Mesendoderm (in vitro differentiated cells): ENCODE measurements at regions not wholly inside any gene's neighbourhood (a gene's known extent, or its start where the extent isn't known, plus 50 kb on each side); places are given as distances from the start of the nearest gene placed in this dataset.

Experiments used
- DNase-seq: peaks from one replicate; pipeline ENCODE4 v3.0.0; 2013
- H2AK5ac ChIP-seq: 2 replicates; pipeline ENCODE4 v1.6.1; 2013; ENCODE audit warnings: low read length, inconsistent platforms
- H2BK120ac ChIP-seq: 2 replicates; pipeline ENCODE4 v1.6.1; 2013; ENCODE audit warnings: low read depth, mild to moderate bottlenecking, low read length, moderate library complexity, mixed read lengths
- H2BK15ac ChIP-seq: replicated peaks from 2 replicates; pipeline ENCODE4 v1.6.1; 2013; ENCODE audit warnings: low read depth, mild to moderate bottlenecking, moderate library complexity
- H2BK5ac ChIP-seq: 2 replicates; pipeline ENCODE4 v1.6.1; 2013; ENCODE audit warnings: low read length, inconsistent platforms
- H3K18ac ChIP-seq: 2 replicates; pipeline ENCODE4 v1.6.1; 2013; ENCODE audit warnings: mild to moderate bottlenecking, low read length, mixed read lengths
- H3K23ac ChIP-seq: one replicate; pipeline ENCODE4 v1.6.1; 2013; ENCODE audit warnings: low read length
- H3K27ac ChIP-seq: 2 replicates; pipeline ENCODE4 v1.5.1; 2013; ENCODE audit warnings: low read depth, mild to moderate bottlenecking, inconsistent platforms, low read length, moderate library complexity
- H3K27me3 ChIP-seq: 2 replicates; pipeline ENCODE4 v1.6.1; 2013; ENCODE audit warnings: low read length, control low read depth, mild to moderate bottlenecking, inconsistent platforms; ENCODE audit not compliant: insufficient read depth, poor library complexity
- H3K36me3 ChIP-seq: 2 replicates; pipeline ENCODE4 v1.6.1; 2013; ENCODE audit warnings: low read length, inconsistent platforms; ENCODE audit not compliant: control insufficient read depth, insufficient read depth
- H3K4ac ChIP-seq: one replicate; pipeline ENCODE4 v1.6.1; 2013; ENCODE audit warnings: low read depth, mild to moderate bottlenecking, low read length, moderate library complexity
- H3K4me1 ChIP-seq: 2 replicates; pipeline ENCODE4 v1.6.1; 2013; ENCODE audit warnings: low read depth, low read length, inconsistent platforms; ENCODE audit not compliant: control insufficient read depth
- H3K4me2 ChIP-seq: 2 replicates; pipeline ENCODE4 v1.6.1; 2013; ENCODE audit warnings: low read length
- H3K4me3 ChIP-seq: 2 replicates; pipeline ENCODE4 v1.5.1; 2013; ENCODE audit warnings: mild to moderate bottlenecking, low read length
- H3K56ac ChIP-seq: one replicate; pipeline ENCODE4 v1.6.1; 2013; ENCODE audit warnings: low read length
- H3K79me1 ChIP-seq: 2 replicates; pipeline ENCODE4 v1.6.1; 2013; ENCODE audit warnings: low read length, inconsistent platforms
- H3K79me2 ChIP-seq: 2 replicates; pipeline ENCODE4 v1.6.1; 2013; ENCODE audit warnings: mild to moderate bottlenecking, low read length; ENCODE audit not compliant: control insufficient read depth, insufficient read depth
- H3K9ac ChIP-seq: 2 replicates; pipeline ENCODE4 v1.6.1; 2013; ENCODE audit warnings: low read length, inconsistent platforms
- H4K5ac ChIP-seq: one replicate; pipeline ENCODE4 v1.6.1; 2013; ENCODE audit warnings: low read length
- H4K8ac ChIP-seq: one replicate; pipeline ENCODE4 v1.6.1; 2013; ENCODE audit warnings: low read depth, mild to moderate bottlenecking, control low read depth, low read length, moderate library complexity
- WGBS: extraction: QIAGEN DNeasy Blood & Tissue Kit; methylation state at CpG from one replicate; pipeline ENCODE4 v1.1.7; 2013; ENCODE audit warnings: low lambda C conversion rate, missing lambda C conversion rate; ENCODE audit not compliant: insufficient coverage; ENCODE audit errors: extremely low coverage; 5-methylcytosine and 5-hydroxymethylcytosine counted together

DNA sequence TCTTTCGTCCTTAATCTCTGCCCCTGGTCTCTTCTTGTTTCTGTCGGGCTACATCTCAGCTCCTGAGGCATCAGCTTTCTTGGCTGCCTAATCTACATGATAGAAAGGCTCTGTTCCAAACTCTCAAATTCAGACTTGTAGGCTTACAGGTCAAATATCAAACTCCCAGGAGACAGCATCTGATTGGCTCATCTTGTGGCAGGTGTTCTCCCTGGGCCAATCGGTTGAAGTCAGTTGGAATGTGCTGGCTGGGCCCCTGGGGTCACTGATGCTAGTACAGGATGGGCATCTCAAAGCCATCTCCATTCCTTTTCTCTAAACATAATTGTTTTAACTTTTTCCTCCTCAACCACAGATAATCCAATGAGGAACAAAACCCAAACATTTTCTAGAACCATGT is 198.7 kb downstream of the CNTN3 start:
- no peak overlapping the region for H3K18ac ChIP-seq
- H4K5ac ChIP-seq, result no peak overlapping the region
- H2BK5ac ChIP-seq, result no peak overlapping the region
- H3K4ac ChIP-seq, result no peak overlapping the region
- H3K79me2 ChIP-seq, result no peaks in the 10 kb centered on the region
- no peaks in the 10 kb centered on the region for H3K36me3 ChIP-seq
- no peak overlapping the region for H3K23ac ChIP-seq
- no peak overlapping the region for H2BK15ac ChIP-seq
- H3K27me3 ChIP-seq, result no peaks in the 10 kb centered on the region
- no peak overlapping the region for H3K9ac ChIP-seq
- whole genome bisulfite sequencing, result no CpG with 5 or more reads among the region's 3 CpGs
- no peak overlapping the region for H3K4me2 ChIP-seq
- no peak overlapping the region for H3K56ac ChIP-seq
- no peak overlapping the region for H2AK5ac ChIP-seq
- no peak overlapping the region for H3K4me3 ChIP-seq
- H3K79me1 ChIP-seq, result no peaks in the 10 kb centered on the region
- H2BK120ac ChIP-seq, result no peak overlapping the region
- H3K4me1 ChIP-seq, result no peaks in the 10 kb centered on the region
- no peak for DNase-seq
- H3K27ac ChIP-seq, result no peak overlapping the region
- no peak overlapping the region for H4K8ac ChIP-seq

GRCh38 chr3:74413547-74414241 is 200.8 kb downstream of the CNTN3 start:
- H2BK5ac ChIP-seq, result no peak overlapping the region
- no peak overlapping the region for H3K4me2 ChIP-seq
- no peaks in the 10 kb centered on the region for H3K79me2 ChIP-seq
- no peak overlapping the region for H2BK120ac ChIP-seq
- H2BK15ac ChIP-seq, result no peak overlapping the region
- H3K4me1 ChIP-seq, result no peaks in the 10 kb centered on the region
- H3K4ac ChIP-seq, result no peak overlapping the region
- no peaks in the 10 kb centered on the region for H3K36me3 ChIP-seq
- WGBS, result no CpG with 5 or more reads among the region's 3 CpGs
- H4K5ac ChIP-seq, result no peak overlapping the region
- H2AK5ac ChIP-seq, result no peak overlapping the region
- H3K27ac ChIP-seq, result no peak overlapping the region
- no peak for DNase-seq
- H3K18ac ChIP-seq, result no peak overlapping the region
- no peak overlapping the region for H3K4me3 ChIP-seq
- H4K8ac ChIP-seq, result no peak overlapping the region
- H3K23ac ChIP-seq, result no peak overlapping the region
- H3K79me1 ChIP-seq, result no peaks in the 10 kb centered on the region
- no peaks in the 10 kb centered on the region for H3K27me3 ChIP-seq
- no peak overlapping the region for H3K9ac ChIP-seq
- H3K56ac ChIP-seq, result no peak overlapping the region

GRCh38 chr3:74410276-74410941 is 204.1 kb downstream of the CNTN3 start:
- H3K79me1 ChIP-seq, result no peaks in the 10 kb centered on the region
- no peaks in the 10 kb centered on the region for H3K27me3 ChIP-seq
- WGBS, result no CpG with 5 or more reads among the region's 2 CpGs
- no peak overlapping the region for H2AK5ac ChIP-seq
- no peak for DNase-seq
- H2BK15ac ChIP-seq, result no peak overlapping the region
- no peak overlapping the region for H3K23ac ChIP-seq
- no peak overlapping the region for H3K27ac ChIP-seq
- no peaks in the 10 kb centered on the region for H3K36me3 ChIP-seq
- H2BK120ac ChIP-seq, result no peak overlapping the region
- H4K5ac ChIP-seq, result no peak overlapping the region
- H3K4me3 ChIP-seq, result no peak overlapping the region
- no peak overlapping the region for H2BK5ac ChIP-seq
- no peak overlapping the region for H3K9ac ChIP-seq
- H3K56ac ChIP-seq, result no peak overlapping the region
- H4K8ac ChIP-seq, result no peak overlapping the region
- no peaks in the 10 kb centered on the region for H3K79me2 ChIP-seq
- H3K18ac ChIP-seq, result no peak overlapping the region
- no peak overlapping the region for H3K4me2 ChIP-seq
- no peaks in the 10 kb centered on the region for H3K4me1 ChIP-seq
- H3K4ac ChIP-seq, result no peak overlapping the region

- no peaks in the 10 kb centered on the region for H3K79me1 ChIP-seq
- H2BK15ac ChIP-seq, result no peak overlapping the region
- DNase-seq, result no peak
- no peak overlapping the region for H2BK120ac ChIP-seq
- H3K4me1 ChIP-seq, result no peaks in the 10 kb centered on the region
- no peak overlapping the region for H2BK5ac ChIP-seq
- no peak overlapping the region for H3K23ac ChIP-seq
- H3K18ac ChIP-seq, result no peak overlapping the region
- no peak overlapping the region for H3K4ac ChIP-seq
- H4K5ac ChIP-seq, result no peak overlapping the region
- H3K27ac ChIP-seq, result no peak overlapping the region
- no peaks in the 10 kb centered on the region for H3K36me3 ChIP-seq
- H2AK5ac ChIP-seq, result no peak overlapping the region
- no peaks in the 10 kb centered on the region for H3K79me2 ChIP-seq
- H4K8ac ChIP-seq, result no peak overlapping the region
- H3K4me2 ChIP-seq, result no peak overlapping the region
- H3K27me3 ChIP-seq, result no peaks in the 10 kb centered on the region
- no peak overlapping the region for H3K9ac ChIP-seq
- no peak overlapping the region for H3K56ac ChIP-seq
- H3K4me3 ChIP-seq, result no peak overlapping the region
Measured at GRCh38 chr3:74409066-74409465, 205.4 kb downstream of the CNTN3 start.

DNA sequence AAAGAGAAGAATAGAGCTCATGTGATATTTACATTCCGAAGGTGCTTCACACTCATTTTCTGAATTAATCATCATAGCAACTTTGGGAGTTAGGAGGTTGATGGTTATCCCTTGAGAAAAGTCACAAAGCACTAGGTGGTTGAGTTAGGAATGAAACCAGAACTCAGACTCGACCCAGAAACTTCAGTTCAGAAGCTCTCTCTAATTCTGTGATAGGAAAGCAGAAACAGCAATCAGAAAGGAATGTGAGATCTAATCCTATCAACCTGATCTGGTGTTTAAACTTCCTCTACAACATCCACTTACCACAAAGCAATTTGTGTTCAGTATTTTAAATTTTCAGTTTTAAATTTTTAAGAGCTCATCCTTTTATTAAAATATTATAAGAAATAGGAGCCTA is 211.2 kb downstream of the CNTN3 start:
- no peak overlapping the region for H2AK5ac ChIP-seq
- no peak overlapping the region for H3K27ac ChIP-seq
- H3K4me3 ChIP-seq, result no peak overlapping the region
- no peak overlapping the region for H3K4me2 ChIP-seq
- no peaks in the 10 kb centered on the region for H3K79me1 ChIP-seq
- no peak overlapping the region for H3K18ac ChIP-seq
- H3K23ac ChIP-seq, result no peak overlapping the region
- H4K5ac ChIP-seq, result no peak overlapping the region
- H3K56ac ChIP-seq, result no peak overlapping the region
- DNase-seq, result peak; percentile 30
- no CpG with 5 or more reads among the region's 2 CpGs for WGBS
- H2BK120ac ChIP-seq, result no peak overlapping the region
- H3K79me2 ChIP-seq, result no peaks in the 10 kb centered on the region
- H3K4me1 ChIP-seq, result no peaks in the 10 kb centered on the region
- H3K27me3 ChIP-seq, result no peaks in the 10 kb centered on the region
- no peak overlapping the region for H3K9ac ChIP-seq
- H3K4ac ChIP-seq, result no peak overlapping the region
- H3K36me3 ChIP-seq, result no peaks in the 10 kb centered on the region
- H2BK5ac ChIP-seq, result no peak overlapping the region
- H4K8ac ChIP-seq, result no peak overlapping the region
- H2BK15ac ChIP-seq, result no peak overlapping the region

GRCh38 chr3:74402821-74403220 is 211.6 kb downstream of the CNTN3 start:
- H3K4me3 ChIP-seq, result no peak overlapping the region
- no peak overlapping the region for H3K56ac ChIP-seq
- no peak overlapping the region for H2AK5ac ChIP-seq
- no peak overlapping the region for H2BK120ac ChIP-seq
- H3K79me1 ChIP-seq, result no peaks in the 10 kb centered on the region
- H3K36me3 ChIP-seq, result no peaks in the 10 kb centered on the region
- no peak overlapping the region for H3K4me2 ChIP-seq
- H3K27ac ChIP-seq, result no peak overlapping the region
- peak; percentile 44 for DNase-seq
- H3K4ac ChIP-seq, result no peak overlapping the region
- no peaks in the 10 kb centered on the region for H3K27me3 ChIP-seq
- H3K23ac ChIP-seq, result no peak overlapping the region
- H3K4me1 ChIP-seq, result no peaks in the 10 kb centered on the region
- no CpG with 5 or more reads among the region's 3 CpGs for WGBS
- H3K79me2 ChIP-seq, result no peaks in the 10 kb centered on the region
- H4K8ac ChIP-seq, result no peak overlapping the region
- H3K18ac ChIP-seq, result no peak overlapping the region
- H3K9ac ChIP-seq, result no peak overlapping the region
- H4K5ac ChIP-seq, result no peak overlapping the region
- no peak overlapping the region for H2BK5ac ChIP-seq
- H2BK15ac ChIP-seq, result no peak overlapping the region
